ENCODE measurements at regions not wholly inside any gene's neighbourhood (a gene's known extent, or its start where the extent isn't known, plus 50 kb on each side); places are given as distances from the start of the nearest gene placed in this dataset.

DNA sequence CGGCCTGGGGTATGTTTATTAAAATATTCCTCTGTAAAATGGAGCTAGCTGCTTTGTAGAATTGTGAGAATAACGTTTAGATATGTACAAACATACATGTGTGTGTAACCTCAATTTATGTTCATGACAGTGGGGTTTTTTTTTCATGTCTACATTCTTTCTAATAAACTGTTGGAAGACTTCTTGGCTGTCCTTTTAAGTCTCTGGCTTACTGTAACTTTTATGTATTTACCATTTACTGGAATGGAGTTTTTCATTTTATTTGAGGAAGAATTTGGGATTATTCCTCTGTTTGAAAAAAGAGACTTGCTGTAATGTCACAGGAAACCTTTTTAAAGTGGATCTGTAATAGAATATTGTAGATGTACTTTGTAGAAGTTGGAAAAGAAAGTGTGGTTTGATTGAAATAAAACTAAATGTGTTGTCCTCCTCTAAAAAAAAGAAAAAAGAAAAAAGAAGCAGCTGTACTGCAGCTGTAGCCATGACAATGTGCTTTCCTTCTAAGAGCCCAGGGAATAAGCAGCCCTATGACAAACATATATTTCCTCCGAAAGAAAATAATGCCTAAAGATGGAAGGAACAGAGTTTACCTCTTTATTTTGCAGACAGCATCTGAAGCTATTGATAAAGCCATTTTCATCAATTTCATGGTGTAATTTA is 71.2 kb upstream of the FREM1 start (continued):
- no peak for TF ChIP-seq CTCF (IDR thresholded peaks at IDR 0.05 in 2 of 3, conservative IDR thresholded peaks at IDR 0.05 in 1 of 3; ENCODE audit: borderline replicate concordance in 1 of 3, insufficient read depth in 1 of 3, low read depth in 2 of 3, low read length in 2 of 3)
- no peak for TF ChIP-seq RAD21 (IDR thresholded peaks at IDR 0.05; ENCODE audit: low read depth)
- TF ChIP-seq POLR2AphosphoS5 (IDR thresholded peaks at IDR 0.05; ENCODE audit: low read depth, low read length), result no peak
- TF ChIP-seq, protein P1, sequence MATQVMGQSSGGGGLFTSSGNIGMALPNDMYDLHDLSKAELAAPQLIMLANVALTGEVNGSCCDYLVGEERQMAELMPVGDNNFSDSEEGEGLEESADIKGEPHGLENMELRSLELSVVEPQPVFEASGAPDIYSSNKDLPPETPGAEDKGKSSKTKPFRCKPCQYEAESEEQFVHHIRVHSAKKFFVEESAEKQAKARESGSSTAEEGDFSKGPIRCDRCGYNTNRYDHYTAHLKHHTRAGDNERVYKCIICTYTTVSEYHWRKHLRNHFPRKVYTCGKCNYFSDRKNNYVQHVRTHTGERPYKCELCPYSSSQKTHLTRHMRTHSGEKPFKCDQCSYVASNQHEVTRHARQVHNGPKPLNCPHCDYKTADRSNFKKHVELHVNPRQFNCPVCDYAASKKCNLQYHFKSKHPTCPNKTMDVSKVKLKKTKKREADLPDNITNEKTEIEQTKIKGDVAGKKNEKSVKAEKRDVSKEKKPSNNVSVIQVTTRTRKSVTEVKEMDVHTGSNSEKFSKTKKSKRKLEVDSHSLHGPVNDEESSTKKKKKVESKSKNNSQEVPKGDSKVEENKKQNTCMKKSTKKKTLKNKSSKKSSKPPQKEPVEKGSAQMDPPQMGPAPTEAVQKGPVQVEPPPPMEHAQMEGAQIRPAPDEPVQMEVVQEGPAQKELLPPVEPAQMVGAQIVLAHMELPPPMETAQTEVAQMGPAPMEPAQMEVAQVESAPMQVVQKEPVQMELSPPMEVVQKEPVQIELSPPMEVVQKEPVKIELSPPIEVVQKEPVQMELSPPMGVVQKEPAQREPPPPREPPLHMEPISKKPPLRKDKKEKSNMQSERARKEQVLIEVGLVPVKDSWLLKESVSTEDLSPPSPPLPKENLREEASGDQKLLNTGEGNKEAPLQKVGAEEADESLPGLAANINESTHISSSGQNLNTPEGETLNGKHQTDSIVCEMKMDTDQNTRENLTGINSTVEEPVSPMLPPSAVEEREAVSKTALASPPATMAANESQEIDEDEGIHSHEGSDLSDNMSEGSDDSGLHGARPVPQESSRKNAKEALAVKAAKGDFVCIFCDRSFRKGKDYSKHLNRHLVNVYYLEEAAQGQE (IDR thresholded peaks at IDR 0.05; ENCODE audit: low read depth), result no peak

- CTCF ChIA-PET, result no interaction called here
Measured at GRCh38 chr9:14978022-14979000, 68.1 kb upstream of the FREM1 start.

More at GRCh38 chr9:14978022-14979000, 68.1 kb upstream of the FREM1 start:
- Histone ChIP-seq H3K9ac (ENCODE audit: low read length) (no peak overlapping the region), H3K4me3 (replicated peaks in 1 of 2; ENCODE audit: low read depth in 1 of 2, low read length in 2 of 2) (no peak overlapping the region), H3K36me3 (ENCODE audit: control insufficient read depth in 1 of 2, insufficient read depth in 2 of 2, low read length in 2 of 2) (no peaks in the 10 kb centered on the region), H3K9me2 (ENCODE audit: insufficient read depth) (no peaks in the 10 kb centered on the region), H3K4me1 (ENCODE audit: control insufficient read depth in 1 of 2, insufficient read depth in 2 of 2, low read length in 2 of 2) (no peaks in the 10 kb centered on the region), H3K79me2 (ENCODE audit: insufficient read depth, low read length) (no peaks in the 10 kb centered on the region), H4K20me1 (ENCODE audit: insufficient read depth) (no peaks in the 10 kb centered on the region), H2AFZ (ENCODE audit: low read depth, low read length, poor library complexity, severe bottlenecking) (no peak overlapping the region), H3K27me3 (ENCODE audit: insufficient read depth, low read length) (peaks cover 7% of the 10 kb centered on the region; the same call in 1 of the 2 replicates), H3K4me2 (ENCODE audit: low read length) (no peak overlapping the region), H3K9me3 (ENCODE audit: control insufficient read depth in 1 of 2, insufficient read depth in 1 of 2, low read depth in 1 of 2, low read length in 2 of 2) (no peaks in the 10 kb centered on the region), H3K27ac (ENCODE audit: low read depth, low read length) (no peak overlapping the region)
- RAD21 ChIA-PET (ENCODE audit: low non-redundant PET in 1 of 2, low total read pairs in 2 of 2, uncharacterized antibody in 2 of 2, unreplicated experiment in 2 of 2), result no interaction called here
- DNase-seq (ENCODE audit: low read depth, low spot score) (no peak), ATAC-seq (no peak)
- POLR2A ChIA-PET, result no interaction called here
- TF ChIP-seq, protein P2, sequence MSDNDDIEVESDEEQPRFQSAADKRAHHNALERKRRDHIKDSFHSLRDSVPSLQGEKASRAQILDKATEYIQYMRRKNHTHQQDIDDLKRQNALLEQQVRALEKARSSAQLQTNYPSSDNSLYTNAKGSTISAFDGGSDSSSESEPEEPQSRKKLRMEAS (IDR thresholded peaks at IDR 0.05), result no peak
- no peak for TF ChIP-seq CEBPB (IDR thresholded peaks at IDR 0.05; ENCODE audit: low read depth)
- TF ChIP-seq JUND (IDR thresholded peaks at IDR 0.05), result no peak
- TF ChIP-seq RAD21 (IDR thresholded peaks at IDR 0.05; ENCODE audit: low read depth), result no peak
- no peak for TF ChIP-seq POLR2AphosphoS5 (IDR thresholded peaks at IDR 0.05; ENCODE audit: low read depth, low read length)
- no peak for TF ChIP-seq SRF (IDR thresholded peaks at IDR 0.05; ENCODE audit: low read depth)
- TF ChIP-seq EZH2phosphoT487 (IDR thresholded peaks at IDR 0.05; ENCODE audit: borderline replicate concordance), result no peak
- no peak for TF ChIP-seq SP1 (IDR thresholded peaks at IDR 0.05; ENCODE audit: low read depth)
- no peak for TF ChIP-seq TCF7L2 (IDR thresholded peaks at IDR 0.05; ENCODE audit: borderline replicate concordance, extremely low read depth, insufficient read depth, insufficient read length)
- intact Hi-C loops (cut with micrococcal nuclease), result no loop called here
- BruUV-seq (replicated peaks), result no TSS peak

All from HCT116 (cell line).